Right lobe of liver (tissue), 6 donors: ENCODE measurements at regions not wholly inside any gene's neighbourhood (a gene's known extent, or its start where the extent isn't known, plus 50 kb on each side); places are given as distances from the start of the nearest gene placed in this dataset.
A peak's percentile ranks its signal among the peaks of the same experiment; 100 is the strongest.
"Not testable (repeated sequence)": the region's sequence is repeated elsewhere in the genome, so short reads cannot be mapped to it uniquely, and the experiment has no call there.

Source experiments
- ATAC-seq, 4 donors: fragments of 200-7000 bp; cut with Tn5 transposase; one replicate each; pipeline ENCODE4 v1.9.1; 2020; ENCODE audit warnings: mild to moderate bottlenecking in 4 of 4, moderate library complexity in 4 of 4
- DNase-seq, 3 donors: peaks; one replicate each; pipeline ENCODE4 v3.0.0-alpha.2; 2020
- H3K27ac ChIP-seq, 3 donors: fragments of 200-600 bp; one replicate each; pipeline ENCODE4 v1.8.0; 2022
- H3K27me3 ChIP-seq, 2 donors: fragments of 200-600 bp; one replicate each; pipeline ENCODE4 v1.8.0; 2022
- H3K36me3 ChIP-seq, 4 donors: fragments of 200-600 bp; sonication (generic) in 1 of 4; one replicate each; pipeline versions ENCODE4 v1.5.1 to v1.8.0; 2017 to 2022; ENCODE audit warnings: control low read depth in 1 of 4
- H3K4me1 ChIP-seq, 4 donors: fragments of 200-600 bp; sonication (generic) in 1 of 4; one replicate each; pipeline versions ENCODE4 v1.5.1 to v1.8.0; 2017 to 2022; ENCODE audit warnings: control low read depth in 1 of 4
- H3K4me3 ChIP-seq, 3 donors: fragments of 200-600 bp; one replicate each; pipeline ENCODE4 v1.8.0; 2022
- H3K9me3 ChIP-seq, 4 donors: fragments of 200-600 bp; sonication (generic) in 1 of 4; one replicate each; pipeline versions ENCODE4 v1.5.1 to v1.8.0; 2017 to 2022; ENCODE audit warnings: control low read depth in 1 of 4
- WGBS: methylation state at CpG from one replicate; pipeline ENCODE4 v1.1.6; 2018; ENCODE audit warnings: low coverage, low lambda C conversion rate; ENCODE audit not compliant: insufficient coverage; ENCODE audit errors: missing lambda C conversion rate; 5-methylcytosine and 5-hydroxymethylcytosine counted together
- intact Hi-C, 2 donors: fragments of 100-400 bp; cut with DNase I; formaldehyde crosslinking; loops; one replicate each; pipeline versions ENCODE4 v1.11.2 to v1.14.1; 2022
- TF ChIP-seq, protein P1 (sequence below), 4 donors: fragments of 200-600 bp in 3 of 4; fragments of 450-650 bp in 1 of 4; IDR thresholded peaks; one replicate each; pipeline versions ENCODE4 v1.5.1 to v1.8.0; 2016 to 2022; ENCODE audit warnings: antibody characterized with exemption in 4 of 4, mild to moderate bottlenecking in 2 of 4
- donor health status: DM: no; HTN: yes; CAD: no.
- donor health status: DM: no; HTN: no; CAD: no.
- donor health status: DM: no; HTN: no; CAD: no.
- donor health status: DM: no; HTN: yes; CAD: no.
- donor health status: DM: no; HTN: yes; CAD: no.

DNA sequence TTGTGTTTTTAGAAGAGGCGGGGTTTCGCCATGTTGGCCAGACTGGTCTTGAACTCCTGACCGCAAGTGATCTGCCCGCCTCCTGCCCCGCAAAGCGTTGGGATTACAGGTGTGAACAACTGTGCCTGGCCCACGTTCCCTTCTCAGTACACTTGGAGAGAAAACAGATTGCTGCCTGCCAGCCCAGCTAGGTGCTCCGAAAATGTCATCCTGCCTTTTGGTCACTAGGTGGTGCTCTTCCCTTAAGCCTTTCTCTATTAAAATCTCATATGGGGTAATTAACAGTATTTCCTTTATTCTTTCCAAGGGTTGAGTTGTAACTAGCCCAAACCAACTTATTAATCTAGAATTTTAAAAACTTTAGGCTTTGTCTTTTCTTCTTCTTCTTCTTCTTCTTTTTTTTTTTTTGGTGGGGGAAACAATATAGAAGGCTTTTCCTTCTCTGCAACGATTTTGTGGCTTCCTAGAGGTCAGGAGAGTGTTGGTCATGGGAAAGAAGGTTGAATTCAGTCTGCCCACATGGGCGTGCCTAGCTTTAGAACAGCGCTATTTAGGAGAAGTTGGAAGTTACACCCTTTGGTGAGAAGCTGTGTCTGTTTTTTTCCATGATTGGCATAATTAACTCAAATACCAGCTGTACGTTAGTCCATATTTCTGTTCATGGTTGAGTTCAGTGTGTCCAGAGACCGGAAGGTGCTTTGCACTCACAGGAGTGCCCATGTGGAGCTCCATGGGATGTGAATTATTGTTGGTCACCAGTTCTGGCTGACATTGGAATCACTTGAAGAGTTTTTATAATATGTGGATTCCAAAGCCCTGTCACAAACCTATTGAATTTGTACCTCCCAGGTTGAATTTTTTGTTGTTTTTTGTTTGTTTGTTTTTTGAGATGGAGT is 110.1 kb downstream of the LAT start:
- ATAC-seq = peak; percentile 94 to 97 (median 96)
- intact Hi-C loops, H3K4me1 ChIP-seq, H3K9me3 ChIP-seq, H3K36me3 ChIP-seq, H3K27ac ChIP-seq, H3K27me3 ChIP-seq, DNase-seq, H3K4me3 ChIP-seq: not testable (repeated sequence)
- TF ChIP-seq, protein P1, sequence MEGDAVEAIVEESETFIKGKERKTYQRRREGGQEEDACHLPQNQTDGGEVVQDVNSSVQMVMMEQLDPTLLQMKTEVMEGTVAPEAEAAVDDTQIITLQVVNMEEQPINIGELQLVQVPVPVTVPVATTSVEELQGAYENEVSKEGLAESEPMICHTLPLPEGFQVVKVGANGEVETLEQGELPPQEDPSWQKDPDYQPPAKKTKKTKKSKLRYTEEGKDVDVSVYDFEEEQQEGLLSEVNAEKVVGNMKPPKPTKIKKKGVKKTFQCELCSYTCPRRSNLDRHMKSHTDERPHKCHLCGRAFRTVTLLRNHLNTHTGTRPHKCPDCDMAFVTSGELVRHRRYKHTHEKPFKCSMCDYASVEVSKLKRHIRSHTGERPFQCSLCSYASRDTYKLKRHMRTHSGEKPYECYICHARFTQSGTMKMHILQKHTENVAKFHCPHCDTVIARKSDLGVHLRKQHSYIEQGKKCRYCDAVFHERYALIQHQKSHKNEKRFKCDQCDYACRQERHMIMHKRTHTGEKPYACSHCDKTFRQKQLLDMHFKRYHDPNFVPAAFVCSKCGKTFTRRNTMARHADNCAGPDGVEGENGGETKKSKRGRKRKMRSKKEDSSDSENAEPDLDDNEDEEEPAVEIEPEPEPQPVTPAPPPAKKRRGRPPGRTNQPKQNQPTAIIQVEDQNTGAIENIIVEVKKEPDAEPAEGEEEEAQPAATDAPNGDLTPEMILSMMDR (IDR thresholded peaks at IDR 0.05) = peak; percentile 11 to 36 (median 25)
- 12% methylated on average over 8 of the region's 13 CpGs for WGBS

DNA sequence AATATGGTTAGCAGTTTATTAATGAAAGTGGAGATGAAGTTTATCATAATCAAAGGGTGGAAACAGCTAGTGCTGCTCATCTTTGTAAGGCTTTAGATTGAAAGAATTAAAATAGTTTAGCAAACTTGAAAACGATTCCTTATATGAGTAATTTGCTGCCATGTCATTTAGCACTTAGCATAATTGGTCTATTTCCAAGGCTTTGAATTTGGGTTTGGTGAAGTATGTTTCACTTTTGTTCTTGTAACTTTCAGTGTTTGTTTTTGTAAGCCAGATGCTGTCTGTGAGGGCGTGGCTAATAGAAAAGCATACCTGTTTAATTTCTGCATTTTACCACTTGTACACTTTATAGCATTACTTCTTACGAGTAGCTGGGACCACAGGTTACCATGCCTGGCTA is 109.5 kb downstream of the LAT start:
- DNase-seq = not testable (repeated sequence)

DNA sequence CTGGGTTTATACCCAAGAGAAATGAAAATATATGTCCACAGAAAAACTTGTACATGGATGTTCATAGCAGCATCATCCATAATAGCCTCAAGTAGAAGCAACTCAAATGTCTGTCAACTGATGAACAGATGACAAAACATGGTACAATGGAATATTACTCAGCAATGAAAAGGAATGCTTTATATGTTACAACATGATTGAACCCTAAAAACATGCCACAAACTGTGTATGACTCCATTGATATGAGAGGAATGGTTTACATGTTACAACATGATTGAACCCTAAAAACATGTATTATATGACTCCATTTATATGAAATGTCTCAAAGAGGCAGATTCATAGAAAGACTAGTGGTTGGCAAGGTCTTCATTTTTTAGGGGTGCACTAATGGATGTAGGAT is 104.8 kb downstream of the LAT start:
- H3K9me3 ChIP-seq, H3K27ac ChIP-seq, H3K27me3 ChIP-seq, H3K36me3 ChIP-seq, DNase-seq, H3K4me1 ChIP-seq, intact Hi-C loops, ATAC-seq, H3K4me3 ChIP-seq: not testable (repeated sequence)

More for the DNA sequence above, 109.5 kb downstream of the LAT start:
- H3K4me3 ChIP-seq, H3K36me3 ChIP-seq, H3K27me3 ChIP-seq, H3K4me1 ChIP-seq, H3K9me3 ChIP-seq, H3K27ac ChIP-seq, intact Hi-C loops: not testable (repeated sequence)
- peak in 2 of 4 donors; percentile 12 to 37 for ATAC-seq
- WGBS = 36% methylated on average over 3 of the region's 3 CpGs

DNA sequence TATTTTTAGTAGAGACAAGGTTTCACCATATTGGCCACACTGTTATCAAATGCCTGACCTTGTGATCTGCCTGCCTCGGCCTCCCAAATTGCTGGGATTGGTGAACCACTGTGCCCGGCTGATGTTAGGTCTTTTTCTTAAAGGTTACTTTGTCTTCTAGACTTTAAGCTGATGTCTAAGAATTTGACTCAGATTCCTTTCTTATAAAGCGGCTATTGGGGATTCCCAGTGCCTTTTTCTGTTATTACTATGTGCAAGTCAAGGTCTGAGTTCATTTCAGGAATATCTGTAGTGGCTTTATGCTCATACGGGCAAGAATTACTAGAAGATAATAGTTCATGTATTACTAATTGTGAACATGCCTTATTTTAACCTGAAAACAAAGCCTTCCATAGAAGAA is 102.8 kb downstream of the LAT start:
- intact Hi-C loops, DNase-seq, H3K4me3 ChIP-seq, ATAC-seq, H3K36me3 ChIP-seq, H3K27me3 ChIP-seq, H3K9me3 ChIP-seq, H3K27ac ChIP-seq, H3K4me1 ChIP-seq: not testable (repeated sequence)
- 69% methylated on average over 4 of the region's 4 CpGs for WGBS

DNA sequence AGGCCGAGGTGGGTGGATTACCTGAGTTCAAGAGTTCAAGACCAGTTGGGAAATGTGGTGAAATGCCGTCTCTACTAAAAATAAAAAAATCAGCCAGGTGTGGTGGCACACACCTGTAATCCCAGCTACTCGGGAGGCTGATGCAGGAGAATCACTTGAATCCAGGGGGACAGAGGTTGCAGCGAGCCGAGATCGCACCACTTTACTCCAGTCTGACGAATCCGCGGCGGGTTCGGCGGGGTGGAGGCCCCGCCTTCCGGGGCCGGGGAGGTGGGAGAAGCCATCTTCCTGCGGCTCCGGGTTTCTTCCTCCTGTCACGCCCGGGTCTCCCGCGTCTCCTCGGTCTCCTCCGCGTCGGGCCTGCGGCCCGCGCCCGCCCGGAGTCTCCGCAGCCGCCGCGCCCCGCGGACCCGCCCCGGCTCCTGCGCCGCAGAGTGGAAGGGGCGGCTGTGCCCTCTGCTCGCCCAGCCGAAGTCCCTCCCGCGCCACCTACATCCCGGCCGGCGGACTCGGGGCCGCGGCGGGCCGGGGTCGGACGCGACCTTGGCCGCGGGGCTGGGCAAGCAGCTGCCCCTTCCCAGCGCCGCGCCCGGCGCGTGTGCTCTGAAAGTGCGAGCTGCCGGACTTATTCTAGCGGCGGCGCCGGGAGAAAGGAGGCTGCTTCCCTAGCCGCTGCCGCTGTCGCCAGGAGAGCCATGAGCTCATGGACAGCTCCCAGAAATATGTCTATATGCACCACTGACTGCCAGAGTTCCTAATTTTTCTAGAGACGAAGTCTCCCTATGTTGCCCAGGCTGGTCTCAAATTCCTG is 97.2 kb downstream of the LAT start:
- H3K36me3 ChIP-seq, H3K27ac ChIP-seq, H3K9me3 ChIP-seq, intact Hi-C loops, H3K4me1 ChIP-seq, H3K27me3 ChIP-seq: not testable (repeated sequence)
- 7% methylated on average over 4 of the region's 74 CpGs for WGBS
- peak overlapping the region; percentile 8 to 52 (median 41) for H3K4me3 ChIP-seq
- DNase-seq (peak in 1 of 3 donors; percentile 26), ATAC-seq (peak; percentile 76 to 86 (median 83))

DNA sequence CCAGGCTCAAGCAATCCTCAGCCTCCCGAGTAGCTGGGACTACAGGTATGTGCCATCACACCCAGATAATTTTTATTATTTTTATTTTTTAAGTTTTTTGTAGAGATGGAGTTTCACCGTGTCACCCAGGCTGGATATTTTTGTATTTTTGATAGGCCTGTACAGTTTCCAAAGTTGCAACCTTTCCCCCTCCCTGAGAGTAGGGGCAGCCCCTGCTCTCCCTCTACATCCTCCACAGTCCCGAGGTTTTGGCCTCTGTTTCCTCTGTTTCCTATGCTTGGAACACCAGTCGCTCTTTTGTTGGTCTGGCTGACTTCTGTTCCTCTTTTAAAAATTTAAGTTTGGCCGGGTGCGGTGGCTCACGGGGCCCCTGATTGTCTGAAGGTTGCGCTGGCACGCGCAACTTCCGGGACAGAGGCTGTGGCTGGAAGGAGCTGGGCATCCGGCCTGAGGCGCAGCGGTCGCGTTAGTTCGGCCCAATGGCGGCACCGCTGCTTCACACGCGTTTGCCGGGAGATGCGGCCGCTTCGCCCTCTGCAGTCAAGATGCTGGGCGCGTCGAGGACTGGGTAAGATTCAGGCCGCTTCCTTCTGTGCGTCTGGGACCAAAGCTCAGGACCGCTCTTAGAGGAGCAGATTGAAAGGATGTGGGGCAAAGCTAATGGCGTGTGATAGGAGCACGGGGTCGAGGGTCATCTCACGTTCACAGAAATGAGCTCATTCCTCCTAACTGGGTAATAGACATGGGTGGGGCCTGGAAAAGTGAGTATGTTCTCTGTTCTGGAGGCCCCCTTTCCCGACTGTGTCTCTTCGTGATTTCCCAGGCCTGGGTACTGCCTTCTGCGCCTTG is 89.9 kb downstream of the LAT start:
- H3K4me1 ChIP-seq, H3K36me3 ChIP-seq, intact Hi-C loops, H3K27me3 ChIP-seq, H3K9me3 ChIP-seq: not testable (repeated sequence)
- WGBS = 42% methylated on average over 24 of the region's 38 CpGs
- DNase-seq = peak; percentile 46 to 62 (median 49)
- ATAC-seq = peak; percentile 82 to 87 (median 84)
- H3K4me3 ChIP-seq = peak overlapping the region; percentile 8 to 26 (median 25)
- peak overlapping the region; percentile 44 to 55 (median 47) for H3K27ac ChIP-seq

DNA sequence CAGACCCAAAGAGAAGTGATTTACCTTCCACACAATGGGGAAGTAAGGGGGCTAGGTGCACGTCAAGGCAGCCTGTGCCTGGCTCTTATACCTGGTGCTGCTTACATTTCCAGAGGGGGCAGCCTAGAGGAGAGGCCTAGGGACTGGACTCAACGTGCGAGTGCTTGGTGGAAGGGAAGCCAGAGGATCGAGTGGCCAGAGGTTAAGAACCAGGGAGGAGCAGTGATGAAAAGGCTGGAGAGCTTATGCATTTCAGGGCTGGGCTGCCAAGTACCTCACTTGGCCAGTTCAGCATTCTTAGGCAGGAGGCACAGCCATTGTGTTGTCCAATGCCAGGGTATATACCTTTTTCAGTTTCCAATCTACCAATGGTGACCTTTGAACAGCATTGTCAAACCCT is 77.4 kb downstream of the LAT start:
- no CpG with 5 or more reads among the region's 4 CpGs for WGBS
- H3K4me1 ChIP-seq, H3K4me3 ChIP-seq, H3K27me3 ChIP-seq, DNase-seq, intact Hi-C loops, H3K36me3 ChIP-seq, ATAC-seq, H3K27ac ChIP-seq, H3K9me3 ChIP-seq: not testable (repeated sequence)

DNA sequence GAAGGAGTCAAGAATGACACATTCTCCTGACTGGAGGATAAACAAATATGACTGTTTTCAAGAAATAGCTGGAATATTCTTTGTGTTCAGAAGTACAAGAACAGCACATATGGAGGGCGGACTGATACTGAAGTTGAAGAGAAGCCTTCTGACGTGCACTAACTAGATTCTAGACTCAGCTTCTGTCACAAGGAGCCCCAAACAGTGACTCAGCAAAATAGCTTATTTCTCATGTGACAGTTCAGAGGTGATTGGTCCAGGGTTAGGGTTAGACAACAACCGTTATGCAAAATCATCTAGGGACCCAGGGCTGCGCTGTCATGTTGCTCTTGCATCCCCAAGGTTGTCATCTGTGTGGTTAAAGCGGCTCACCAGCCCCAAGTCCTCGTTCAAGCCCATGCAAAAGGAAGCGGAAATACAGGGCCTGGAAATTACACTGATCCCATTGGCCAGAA is 76.6 kb downstream of the LAT start:
- ATAC-seq = peak in 1 of 4 donors; percentile 30
- H3K4me1 ChIP-seq, H3K27me3 ChIP-seq, intact Hi-C loops, DNase-seq, H3K27ac ChIP-seq, H3K36me3 ChIP-seq, H3K9me3 ChIP-seq, H3K4me3 ChIP-seq: not testable (repeated sequence)
- WGBS = no CpG with 5 or more reads among the region's 7 CpGs

DNA sequence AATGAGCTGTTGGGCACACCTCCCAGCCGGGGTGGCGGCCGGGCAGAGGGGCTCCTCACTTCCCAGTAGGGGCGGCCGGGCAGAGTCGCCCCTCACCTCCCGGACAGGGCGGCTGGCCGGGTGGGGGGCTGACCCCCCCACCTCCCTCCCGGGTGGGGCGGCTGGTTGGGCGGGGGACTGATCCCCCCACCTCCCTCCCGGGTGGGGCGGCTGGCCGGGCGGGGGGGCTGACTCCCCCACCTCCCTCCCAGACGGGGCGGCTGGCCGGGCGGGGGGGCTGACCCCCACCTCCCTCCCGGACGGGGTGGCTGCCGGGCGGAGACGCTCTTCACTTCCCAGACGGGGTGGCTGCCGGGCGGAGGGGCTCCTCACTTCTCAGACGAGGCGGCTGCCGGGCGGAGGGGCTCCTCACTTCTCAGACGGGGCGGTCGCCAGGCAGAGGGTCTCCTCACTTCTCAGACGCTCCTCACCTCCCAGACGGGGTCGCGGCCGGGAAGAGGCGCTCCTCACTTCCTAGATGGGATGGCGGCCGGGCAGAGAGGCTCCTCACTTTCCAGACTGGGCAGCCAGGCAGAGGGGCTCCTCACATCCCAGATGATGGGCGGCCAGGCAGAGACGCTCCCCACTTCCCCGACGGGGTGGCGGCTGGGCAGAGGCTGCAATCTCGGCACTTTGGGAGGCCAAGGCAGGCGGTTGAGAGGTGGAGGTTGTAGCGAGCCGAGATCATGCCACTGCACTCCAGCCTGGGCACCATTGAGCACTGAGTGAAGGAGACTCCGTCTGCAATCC is 75.4 kb downstream of the LAT start:
- 68% methylated on average over 13 of the region's 53 CpGs for WGBS
- H3K27ac ChIP-seq, ATAC-seq, H3K27me3 ChIP-seq, H3K4me1 ChIP-seq, DNase-seq, H3K36me3 ChIP-seq, H3K9me3 ChIP-seq, intact Hi-C loops, H3K4me3 ChIP-seq: not testable (repeated sequence)
